CD4-positive, alpha-beta memory T cell (primary cell): ENCODE measurements at regions not wholly inside any gene's neighbourhood (a gene's known extent, or its start where the extent isn't known, plus 50 kb on each side); places are given as distances from the start of the nearest gene placed in this dataset.

Experiments used
- CTCF ChIA-PET: fragments of 350-600 bp; sonication (Branson Sonifier 250); formaldehyde crosslinking; loops from one replicate; lab custom pipeline; 2021; ENCODE audit warnings: inconsistent platforms; ENCODE audit not compliant: partially characterized antibody; lab: Charles Lee
- POLR2A ChIA-PET: fragments of 350-600 bp; sonication (Branson Sonifier 250); formaldehyde crosslinking; loops from one replicate; lab custom pipeline; 2021; ENCODE audit not compliant: partially characterized antibody; lab: Charles Lee
- DNase-seq, 5 donors: peaks; one replicate each; pipeline versions ENCODE4 v3.0.0 to v3.0.0-alpha.2; 2020 to 2022; ENCODE audit warnings: mixed read lengths in 1 of 5
- H3K27ac ChIP-seq: one replicate; pipeline ENCODE4 v1.7.0; 2013; ENCODE audit warnings: low read depth, low read length
- H3K27me3 ChIP-seq: 2 replicates; pipeline ENCODE4 v1.7.0; 2013; ENCODE audit warnings: mild to moderate bottlenecking, low read length, moderate library complexity; ENCODE audit not compliant: insufficient read depth
- H3K36me3 ChIP-seq: 2 replicates; pipeline ENCODE4 v1.7.0; 2013; ENCODE audit warnings: mild to moderate bottlenecking, low read length, moderate library complexity; ENCODE audit not compliant: insufficient read depth
- H3K4me1 ChIP-seq: 2 replicates; pipeline ENCODE4 v1.7.0; 2013; ENCODE audit warnings: mild to moderate bottlenecking, low read length, moderate library complexity; ENCODE audit not compliant: insufficient read depth
- H3K4me3 ChIP-seq, 2 donors: one replicate each; pipeline ENCODE4 v1.7.0; 2013; ENCODE audit warnings: low read length in 2 of 2, mild to moderate bottlenecking in 1 of 2
- H3K9me3 ChIP-seq, 2 donors: one replicate each; pipeline ENCODE4 v1.7.0; 2013; ENCODE audit warnings: low read length in 2 of 2, control low read depth in 1 of 2; ENCODE audit not compliant: control insufficient read depth in 1 of 2
- H3K27ac Mint-ChIP-seq, 7 donors: one replicate each; pipeline ENCODE4 v1.8.0; 2020 to 2021; ENCODE audit warnings: mixed read lengths in 7 of 7, mild to moderate bottlenecking in 6 of 7, inconsistent platforms in 3 of 7, moderate library complexity in 3 of 7
- H3K27me3 Mint-ChIP-seq, 2 donors: one replicate each; pipeline ENCODE4 v1.8.0; 2020 to 2021; ENCODE audit warnings: mixed read lengths in 2 of 2
- H3K36me3 Mint-ChIP-seq, 2 donors: one replicate each; pipeline ENCODE4 v1.8.0; 2020 to 2021; ENCODE audit warnings: mixed read lengths in 2 of 2, inconsistent platforms in 1 of 2, mild to moderate bottlenecking in 1 of 2
- H3K4me1 Mint-ChIP-seq, 4 donors: one replicate each; pipeline ENCODE4 v1.8.0; 2020 to 2021; ENCODE audit warnings: mixed read lengths in 4 of 4, mild to moderate bottlenecking in 1 of 4
- H3K4me3 Mint-ChIP-seq, 8 donors: one replicate each; pipeline ENCODE4 v1.8.0; 2020 to 2021; ENCODE audit warnings: mixed read lengths in 8 of 8, mild to moderate bottlenecking in 7 of 8, moderate library complexity in 6 of 8, inconsistent platforms in 3 of 8
- H3K9me3 Mint-ChIP-seq, 8 donors: one replicate each; pipeline ENCODE4 v1.8.0; 2020 to 2021; ENCODE audit warnings: mixed read lengths in 8 of 8, mild to moderate bottlenecking in 5 of 8, inconsistent platforms in 3 of 8, moderate library complexity in 1 of 8
- intact Hi-C: fragments of 100-400 bp; cut with micrococcal nuclease; formaldehyde crosslinking; loops from one replicate; pipeline ENCODE4 v1.15.1; 2023

GRCh38 chrX:20511792-20512191 is 245.1 kb upstream of the RPS6KA3 start:
- H3K4me1 ChIP-seq = no peaks in the 10 kb centered on the region
- Mint-ChIP-seq H3K4me1 (peaks cover 0 to 5% (median 1%) of the 10 kb centered on the region in 4 donors), H3K27me3 (peaks cover 0 to 1% of the 10 kb centered on the region in 2 donors), H3K4me3 (no peak overlapping the region), H3K9me3 (peaks cover 0 to 2% (median 0%) of the 10 kb centered on the region in 8 donors), H3K36me3 (no peaks in the 10 kb centered on the region), H3K27ac (no peak overlapping the region)
- intact Hi-C loops = no loop called here
- ChIA-PET CTCF (no interaction called here), POLR2A (no interaction called here)
- DNase-seq = no peak
- H3K27me3 ChIP-seq = no peaks in the 10 kb centered on the region
- no peaks in the 10 kb centered on the region for H3K9me3 ChIP-seq
- H3K36me3 ChIP-seq = no peaks in the 10 kb centered on the region
- H3K4me3 ChIP-seq = no peak overlapping the region
- H3K27ac ChIP-seq = no peak overlapping the region

- Histone ChIP-seq H3K36me3 (no peaks in the 10 kb centered on the region), H3K9me3 (no peaks in the 10 kb centered on the region), H3K4me3 (no peak overlapping the region), H3K27ac (no peak overlapping the region), H3K4me1 (no peaks in the 10 kb centered on the region), H3K27me3 (no peaks in the 10 kb centered on the region)
- Mint-ChIP-seq H3K27me3 (peaks cover under 1 to 1% of the 10 kb centered on the region in 2 donors), H3K36me3 (no peaks in the 10 kb centered on the region), H3K27ac (no peak overlapping the region), H3K4me1 (no peaks in the 10 kb centered on the region), H3K4me3 (no peak overlapping the region), H3K9me3 (peaks cover 0 to 2% (median 0%) of the 10 kb centered on the region in 8 donors)
- DNase-seq = no peak
- ChIA-PET POLR2A (interaction anchor here (1.1 kb wide), 1 partner anchor 255 kb away, joined by 3 read pairs; no protein-coding TSS in a partner anchor), CTCF (interaction anchor here (2.5 kb wide), 1 partner anchor 22 kb away, joined by 6 read pairs; no protein-coding TSS in a partner anchor)
- intact Hi-C loops = no loop called here
Measured at GRCh38 chrX:20507901-20508620, 241.4 kb upstream of the RPS6KA3 start.

- intact Hi-C loops = no loop called here
- CTCF ChIA-PET = interaction anchor here (2.5 kb wide), 1 partner anchor 23 kb away, joined by 6 read pairs; no protein-coding TSS in a partner anchor
Measured at GRCh38 chrX:20506739-20507138, 240.0 kb upstream of the RPS6KA3 start.

GRCh38 chrX:20500949-20501348 is 234.2 kb upstream of the RPS6KA3 start:
- H3K4me3 ChIP-seq = no peak overlapping the region
- H3K36me3 ChIP-seq = no peaks in the 10 kb centered on the region
- no peak for DNase-seq
- CTCF ChIA-PET = no interaction called here
- Mint-ChIP-seq H3K9me3 (no peaks in the 10 kb centered on the region), H3K27ac (no peak overlapping the region), H3K4me3 (no peak overlapping the region), H3K27me3 (peaks cover 2% of the 10 kb centered on the region in 2 donors), H3K4me1 (peaks cover 8 to 21% (median 10%) of the 10 kb centered on the region in 4 donors), H3K36me3 (no peaks in the 10 kb centered on the region)
- H3K9me3 ChIP-seq = no peaks in the 10 kb centered on the region
- peaks cover 8% of the 10 kb centered on the region for H3K4me1 ChIP-seq
- POLR2A ChIA-PET = no interaction called here
- H3K27me3 ChIP-seq = no peaks in the 10 kb centered on the region
- H3K27ac ChIP-seq = no peak overlapping the region
- intact Hi-C loops = no loop called here

More at GRCh38 chrX:20506739-20507138, 240.0 kb upstream of the RPS6KA3 start:
- Histone ChIP-seq H3K36me3 (no peaks in the 10 kb centered on the region), H3K4me3 (no peak overlapping the region), H3K4me1 (no peaks in the 10 kb centered on the region), H3K9me3 (no peaks in the 10 kb centered on the region), H3K27ac (no peak overlapping the region), H3K27me3 (no peaks in the 10 kb centered on the region)
- H3K4me3 Mint-ChIP-seq = no peak overlapping the region
- no peak for DNase-seq
- H3K27me3 Mint-ChIP-seq = peaks cover 1 to 2% of the 10 kb centered on the region in 2 donors
- H3K36me3 Mint-ChIP-seq = no peaks in the 10 kb centered on the region
- H3K4me1 Mint-ChIP-seq = no peaks in the 10 kb centered on the region
- peaks cover 0 to 2% (median 0%) of the 10 kb centered on the region in 8 donors for H3K9me3 Mint-ChIP-seq
- no peak overlapping the region for H3K27ac Mint-ChIP-seq
- POLR2A ChIA-PET = interaction anchor here (1.1 kb wide), 1 partner anchor 254 kb away, joined by 3 read pairs; no protein-coding TSS in a partner anchor

GRCh38 chrX:20500171-20500865 is 233.6 kb upstream of the RPS6KA3 start:
- POLR2A ChIA-PET = interaction anchor here (1.0 kb wide), 1 partner anchor 28 kb away, joined by 3 read pairs; no protein-coding TSS in a partner anchor
- H3K27ac Mint-ChIP-seq = peak overlapping the region in 1 of 7 donors; percentile 4
- DNase-seq = peak in 3 of 5 donors; percentile 7 to 37 (median 14)
- H3K4me1 Mint-ChIP-seq = peaks cover 8 to 21% (median 10%) of the 10 kb centered on the region in 4 donors
- CTCF ChIA-PET = no interaction called here
- intact Hi-C loops = no loop called here
- H3K27me3 Mint-ChIP-seq = peaks cover 2% of the 10 kb centered on the region in 2 donors
- peak overlapping the region in 6 of 8 donors; percentile 2 to 58 (median 42) for H3K4me3 Mint-ChIP-seq
- no peaks in the 10 kb centered on the region for H3K36me3 Mint-ChIP-seq
- Histone ChIP-seq H3K27ac (no peak overlapping the region), H3K4me3 (no peak overlapping the region), H3K36me3 (no peaks in the 10 kb centered on the region), H3K4me1 (peaks cover 8% of the 10 kb centered on the region), H3K9me3 (no peaks in the 10 kb centered on the region), H3K27me3 (no peaks in the 10 kb centered on the region)
- no peaks in the 10 kb centered on the region for H3K9me3 Mint-ChIP-seq

GRCh38 chrX:20499763-20500162 is 233.1 kb upstream of the RPS6KA3 start:
- CTCF ChIA-PET = no interaction called here
- intact Hi-C loops = no loop called here
- Mint-ChIP-seq H3K27ac (no peak overlapping the region), H3K9me3 (no peaks in the 10 kb centered on the region), H3K4me1 (peaks cover 8 to 21% (median 10%) of the 10 kb centered on the region in 4 donors), H3K36me3 (no peaks in the 10 kb centered on the region), H3K4me3 (no peak overlapping the region), H3K27me3 (peaks cover 2% of the 10 kb centered on the region in 2 donors)
- no peak overlapping the region for H3K4me3 ChIP-seq
- no peaks in the 10 kb centered on the region for H3K27me3 ChIP-seq
- peaks cover 8% of the 10 kb centered on the region for H3K4me1 ChIP-seq
- H3K9me3 ChIP-seq = no peaks in the 10 kb centered on the region
- no peak for DNase-seq
- no peaks in the 10 kb centered on the region for H3K36me3 ChIP-seq
- no peak overlapping the region for H3K27ac ChIP-seq
- POLR2A ChIA-PET = interaction anchor here (1.0 kb wide), 1 partner anchor 28 kb away, joined by 3 read pairs; no protein-coding TSS in a partner anchor
